HG03103 (cell line): ENCODE measurements at regions not wholly inside any gene's neighbourhood (a gene's known extent, or its start where the extent isn't known, plus 50 kb on each side); places are given as distances from the start of the nearest gene placed in this dataset.
"Not testable (repeated sequence)": the region's sequence is repeated elsewhere in the genome, so short reads cannot be mapped to it uniquely, and the experiment has no call there.

Experiments
- ATAC-seq: cut with Tn5 transposase; IDR thresholded peaks from one replicate; pipeline ENCODE4 v1.9.1; 2021; ENCODE audit warnings: low read depth; ENCODE audit not compliant: unreplicated experiment

GRCh38 chr1:120357046-120357445, 57.8 kb upstream of the NBPF8 start:
- not testable (repeated sequence) for ATAC-seq

- ATAC-seq = not testable (repeated sequence)
Measured at GRCh38 chr1:120356170-120356569, 58.7 kb upstream of the NBPF8 start.

- peak; percentile 76 for ATAC-seq
Measured at GRCh38 chr1:120354618-120355184, 60.1 kb upstream of the NBPF8 start.

- not testable (repeated sequence) for ATAC-seq
Measured at GRCh38 chr1:120342231-120343073, 72.4 kb upstream of the NBPF8 start.

- ATAC-seq = not testable (repeated sequence)
Measured at GRCh38 chr1:120341756-120342155, 73.1 kb upstream of the NBPF8 start.

GRCh38 chr1:120340838-120341751, 73.7 kb upstream of the NBPF8 start:
- not testable (repeated sequence) for ATAC-seq

- not testable (repeated sequence) for ATAC-seq
Measured at GRCh38 chr1:120315738-120316137, 99.1 kb upstream of the NBPF8 start.

GRCh38 chr1:120311930-120312329, 102.9 kb upstream of the NBPF8 start:
- not testable (repeated sequence) for ATAC-seq

- not testable (repeated sequence) for ATAC-seq
Measured at GRCh38 chr1:120308940-120309578, 105.8 kb upstream of the NBPF8 start.

GRCh38 chr1:120305046-120305445, 109.8 kb upstream of the NBPF8 start:
- not testable (repeated sequence) for ATAC-seq

- ATAC-seq = not testable (repeated sequence)
Measured at GRCh38 chr1:120304341-120304740, 110.5 kb upstream of the NBPF8 start.

- not testable (repeated sequence) for ATAC-seq
Measured at GRCh38 chr1:120299433-120300057, 115.3 kb upstream of the NBPF8 start.

GRCh38 chr1:120298487-120298886, 116.3 kb upstream of the NBPF8 start:
- not testable (repeated sequence) for ATAC-seq

GRCh38 chr1:120297345-120297953, 117.4 kb upstream of the NBPF8 start:
- not testable (repeated sequence) for ATAC-seq

GRCh38 chr1:120290105-120290504, 113.8 kb upstream of the SEC22B start:
- ATAC-seq = not testable (repeated sequence)

GRCh38 chr1:120289601-120290074, 113.3 kb upstream of the SEC22B start:
- ATAC-seq = not testable (repeated sequence)

GRCh38 chr1:120288814-120289600, 112.7 kb upstream of the SEC22B start:
- ATAC-seq = not testable (repeated sequence)

- ATAC-seq = not testable (repeated sequence)
Measured at GRCh38 chr1:120288167-120288566, 111.8 kb upstream of the SEC22B start.
